Hematopoietic multipotent progenitor cell (in vitro differentiated cells): ENCODE measurements at regions not wholly inside any gene's neighbourhood (a gene's known extent, or its start where the extent isn't known, plus 50 kb on each side); places are given as distances from the start of the nearest gene placed in this dataset.

Experiments used
- DNase-seq, 3 donors: peaks; one replicate each; pipeline ENCODE4 v3.0.0-alpha.2; 2011 to 2015; ENCODE audit warnings: low read depth in 2 of 3, low spot score in 2 of 3

GRCh38 chr21:27653481-27653880 lies 686.6 kb upstream of the ADAMTS5 start:
- no peak for DNase-seq

- no peak for DNase-seq
These were observed 682.9 kb upstream of the ADAMTS5 start for GRCh38 chr21:27649762-27650161.

- DNase-seq, result no peak
These were observed 682.4 kb upstream of the ADAMTS5 start for GRCh38 chr21:27649323-27649722.

GRCh38 chr21:27648560-27648959 lies 681.7 kb upstream of the ADAMTS5 start:
- no peak for DNase-seq

- no peak for DNase-seq
These were observed 681.0 kb upstream of the ADAMTS5 start for GRCh38 chr21:27647921-27648320.

GRCh38 chr21:27647401-27647800 lies 680.5 kb upstream of the ADAMTS5 start:
- no peak for DNase-seq

GRCh38 chr21:27646691-27647090 lies 679.8 kb upstream of the ADAMTS5 start:
- no peak for DNase-seq

GRCh38 chr21:27646056-27646455 lies 679.2 kb upstream of the ADAMTS5 start:
- no peak for DNase-seq

GRCh38 chr21:27645285-27645684 lies 678.4 kb upstream of the ADAMTS5 start:
- no peak for DNase-seq

GRCh38 chr21:27643326-27643725 lies 676.4 kb upstream of the ADAMTS5 start:
- DNase-seq, result no peak

- DNase-seq, result no peak
These were observed 672.4 kb upstream of the ADAMTS5 start for GRCh38 chr21:27639286-27639685.

GRCh38 chr21:27636656-27637055 lies 669.8 kb upstream of the ADAMTS5 start:
- no peak for DNase-seq

- DNase-seq, result no peak
These were observed 666.7 kb upstream of the ADAMTS5 start for GRCh38 chr21:27633631-27634030.

GRCh38 chr21:27631471-27631870 lies 664.6 kb upstream of the ADAMTS5 start:
- DNase-seq, result no peak

GRCh38 chr21:27622631-27623030 lies 655.7 kb upstream of the ADAMTS5 start:
- no peak for DNase-seq

- no peak for DNase-seq
These were observed 647.3 kb upstream of the ADAMTS5 start for GRCh38 chr21:27614231-27614630.

- no peak for DNase-seq
These were observed 639.5 kb upstream of the ADAMTS5 start for GRCh38 chr21:27606422-27606821.

GRCh38 chr21:27596196-27596595 lies 629.3 kb upstream of the ADAMTS5 start:
- no peak for DNase-seq

GRCh38 chr21:27595716-27596115 lies 628.8 kb upstream of the ADAMTS5 start:
- no peak for DNase-seq

GRCh38 chr21:27590271-27590670 lies 623.4 kb upstream of the ADAMTS5 start:
- DNase-seq, result no peak

- DNase-seq, result no peak
These were observed 622.9 kb upstream of the ADAMTS5 start for GRCh38 chr21:27589781-27590180.

GRCh38 chr21:27586986-27587385 lies 620.1 kb upstream of the ADAMTS5 start:
- no peak for DNase-seq

GRCh38 chr21:27586326-27586725 lies 619.4 kb upstream of the ADAMTS5 start:
- DNase-seq, result no peak

- DNase-seq, result no peak
These were observed 617.4 kb upstream of the ADAMTS5 start for GRCh38 chr21:27584256-27584655.
